ENCODE measurements at regions not wholly inside any gene's neighbourhood (a gene's known extent, or its start where the extent isn't known, plus 50 kb on each side); places are given as distances from the start of the nearest gene placed in this dataset.

DNA sequence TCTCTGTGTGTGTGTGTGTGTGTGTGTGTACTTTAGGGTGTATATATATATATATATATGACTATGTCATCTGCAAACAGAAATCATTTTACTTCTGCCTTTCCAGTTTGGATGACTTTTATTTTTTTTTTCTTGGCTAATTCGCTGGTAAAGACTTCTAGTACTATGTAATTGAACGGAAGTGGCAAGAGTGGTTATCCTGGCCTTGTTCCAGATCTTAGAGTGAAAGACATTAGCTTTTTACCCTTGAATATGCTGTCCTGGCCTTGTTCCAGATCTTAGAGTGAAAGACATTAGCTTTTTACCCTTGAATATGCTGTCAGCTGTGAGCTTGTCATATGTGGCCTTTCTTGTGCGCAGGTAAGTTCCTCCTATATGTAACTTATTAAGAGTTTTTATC is 72.7 kb upstream of the MYOCD start:
- intact Hi-C loops (cut with DNase I) = loop anchor here (10.0 kb wide), 1 partner anchor 68 kb away; no protein-coding TSS in a partner anchor
- DNase-seq (no peak), ATAC-seq (ENCODE audit: poor library complexity) (no peak)

DNA sequence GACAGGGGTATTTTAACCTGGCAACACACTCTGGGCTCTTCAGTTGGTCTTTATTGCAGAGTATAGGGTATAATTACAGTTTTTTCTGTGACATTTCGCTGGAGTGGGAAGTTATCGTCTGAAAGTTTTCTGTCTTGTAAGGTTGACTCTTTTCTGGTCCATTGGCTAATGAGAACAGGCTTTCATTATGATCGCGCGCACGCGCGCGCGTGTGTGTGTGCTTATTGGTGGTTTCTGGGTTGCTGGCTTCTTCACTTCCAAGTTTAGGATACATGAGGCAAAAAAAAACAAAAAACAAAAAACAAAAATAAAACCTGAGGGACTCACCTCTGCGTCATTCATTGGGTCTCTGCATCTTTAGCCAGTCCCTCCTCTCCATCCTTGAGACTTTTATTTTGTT is 68.7 kb upstream of the MYOCD start:
- intact Hi-C loops (cut with DNase I) = loop anchor here (10.0 kb wide), 1 partner anchor 72 kb away; no protein-coding TSS in a partner anchor
- ATAC-seq (ENCODE audit: poor library complexity) (no peak), DNase-seq (no peak)

DNA sequence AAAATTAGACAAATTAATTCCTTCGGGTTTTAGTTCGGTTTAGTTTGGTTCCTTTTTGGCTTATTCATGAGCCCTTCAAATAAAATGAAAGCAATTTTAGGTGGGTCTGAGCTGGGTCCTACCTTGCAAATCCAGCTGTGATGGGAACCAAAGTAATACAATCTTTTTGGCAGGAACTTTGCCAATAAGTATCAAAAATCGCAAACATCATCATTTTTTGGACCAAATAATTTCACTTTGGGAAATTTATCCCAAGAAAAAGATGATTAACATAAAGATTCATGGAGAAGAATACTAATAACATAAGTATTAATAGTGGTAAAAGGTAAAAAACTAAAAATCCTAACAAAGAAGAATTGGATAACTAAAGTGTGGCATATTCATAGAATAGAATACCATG is 67.8 kb upstream of the MYOCD start:
- intact Hi-C loops (cut with DNase I) = loop anchor here (10.0 kb wide), 1 partner anchor 73 kb away; no protein-coding TSS in a partner anchor
- DNase-seq = no peak
- ATAC-seq (ENCODE audit: poor library complexity) = no peak

DNA sequence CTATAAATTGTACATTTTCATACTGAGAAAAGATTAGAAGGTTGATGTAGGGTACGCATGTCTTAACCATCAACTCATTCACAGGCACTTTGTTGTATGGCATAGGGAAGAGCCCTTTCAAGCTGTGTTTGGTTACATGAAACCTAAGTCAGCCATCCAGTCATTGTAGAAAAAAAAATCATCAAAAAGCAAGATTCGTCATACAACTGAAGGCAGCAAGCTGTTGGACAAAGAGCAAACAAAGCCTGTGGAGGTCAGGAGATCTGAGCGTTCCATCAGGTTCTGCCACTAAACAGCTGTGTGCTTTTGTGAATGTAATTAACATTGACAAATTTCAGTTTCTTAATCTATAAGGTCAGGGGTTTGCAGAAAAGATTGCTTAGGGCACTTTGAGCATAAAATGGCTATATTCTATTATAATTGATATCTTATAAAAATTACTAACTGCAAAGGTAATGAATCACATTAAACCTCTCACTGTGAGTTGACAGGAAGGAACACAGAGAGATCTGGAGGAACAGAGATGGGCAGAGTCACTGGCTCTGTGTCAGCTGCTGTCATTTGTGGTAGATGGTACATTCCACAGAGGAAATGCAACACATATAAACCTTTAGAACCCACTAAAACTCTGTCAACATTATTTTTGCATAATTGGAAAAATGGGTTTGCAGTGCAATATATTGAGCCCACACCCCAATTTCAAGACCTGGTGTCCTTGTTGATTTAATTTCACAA is 66.3 kb upstream of the MYOCD start:
- intact Hi-C loops (cut with DNase I) = loop anchor here (10.0 kb wide), 1 partner anchor 75 kb away; no protein-coding TSS in a partner anchor
- ATAC-seq (ENCODE audit: poor library complexity) = no peak
- DNase-seq = no peak

DNA sequence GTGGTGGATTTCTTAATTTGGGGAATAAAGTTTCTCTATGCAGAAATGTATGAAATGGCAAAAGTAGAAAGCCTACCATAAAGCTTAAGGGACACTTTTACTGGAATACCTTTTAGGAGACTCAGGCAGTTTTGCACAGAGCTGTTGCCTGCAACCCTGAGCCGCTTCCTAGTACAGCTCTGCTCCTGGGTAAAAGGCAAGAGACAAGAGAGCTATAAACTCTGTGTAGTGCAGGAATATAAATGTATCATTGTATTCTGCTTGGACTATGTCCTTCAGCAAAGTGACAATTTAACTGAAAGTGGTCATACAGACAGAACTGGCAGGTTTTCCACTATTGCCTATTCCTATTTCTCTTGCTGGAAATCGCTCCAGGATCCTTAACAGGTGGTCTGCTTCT is 65.3 kb upstream of the MYOCD start:
- no peak for DNase-seq
- intact Hi-C loops (cut with DNase I) = no loop called here

DNA sequence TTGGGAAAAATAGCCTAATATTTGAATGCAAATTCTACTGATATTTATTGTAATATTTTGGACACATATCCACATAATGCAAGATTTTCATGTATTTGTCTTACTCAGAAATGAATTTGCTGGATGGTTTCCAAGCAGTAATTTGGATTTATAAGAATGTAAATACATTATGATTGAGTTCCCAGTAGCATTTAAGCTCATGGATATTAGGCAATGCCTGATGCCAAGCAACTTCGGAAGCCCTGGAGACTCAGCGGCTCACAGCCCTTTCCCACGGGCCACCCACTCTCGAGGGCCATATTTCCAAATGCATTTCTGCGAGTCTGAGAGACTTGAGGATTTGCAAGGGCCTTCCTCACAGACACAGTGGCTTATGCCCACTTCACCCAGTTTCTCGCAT is 62.1 kb upstream of the MYOCD start:
- DNase-seq = no peak
- intact Hi-C loops (cut with DNase I) = no loop called here
- no peak for ATAC-seq (ENCODE audit: poor library complexity)

More for the DNA sequence above, 65.3 kb upstream of the MYOCD start:
- no peak for ATAC-seq (ENCODE audit: poor library complexity)

DNA sequence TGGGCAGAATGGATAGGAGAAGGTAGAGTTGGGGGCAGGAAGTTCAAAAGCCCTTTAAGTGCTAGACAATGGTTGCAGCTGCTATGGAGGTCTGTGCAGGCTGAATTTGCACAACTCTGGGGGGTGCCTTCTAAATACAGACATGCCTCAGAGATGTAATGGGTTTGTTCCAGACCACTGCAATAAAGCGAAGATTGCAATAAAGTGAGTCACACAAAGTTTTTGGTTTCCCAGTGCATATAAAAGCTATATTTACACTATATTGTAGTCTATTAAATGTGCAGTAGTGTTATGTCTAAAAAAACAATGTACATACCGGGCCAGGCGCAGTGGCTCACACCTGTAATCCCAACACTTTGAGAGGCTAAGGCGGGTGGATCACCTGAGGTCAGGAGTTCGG is 60.5 kb upstream of the MYOCD start:
- ATAC-seq (ENCODE audit: poor library complexity) = no peak
- intact Hi-C loops (cut with DNase I) = no loop called here
- DNase-seq = no peak

DNA sequence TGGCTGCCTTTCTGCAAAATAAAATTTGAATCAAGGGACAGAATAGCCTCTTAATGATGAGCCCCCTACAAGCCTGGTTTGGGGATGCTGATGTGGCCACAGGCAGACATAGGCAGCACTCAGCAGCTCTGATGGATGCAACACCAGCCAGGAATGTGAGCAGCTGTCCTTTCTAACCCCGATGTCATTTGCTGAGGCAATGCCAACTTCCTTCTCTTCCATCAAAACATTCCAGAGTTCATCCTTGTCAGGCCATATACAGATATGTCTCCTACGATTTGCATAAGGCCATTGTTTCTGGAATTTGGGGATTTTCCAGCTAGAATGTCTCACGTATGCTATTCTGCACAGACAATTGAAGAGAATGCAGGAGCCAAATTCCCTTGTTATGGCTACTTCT is 52.1 kb upstream of the MYOCD start:
- DNase-seq (no peak), ATAC-seq (ENCODE audit: poor library complexity) (no peak)
- intact Hi-C loops (cut with DNase I) = no loop called here

All from Right ventricle myocardium superior (tissue), 1 donor.